ENCODE measurements at regions not wholly inside any gene's neighbourhood (a gene's known extent, or its start where the extent isn't known, plus 50 kb on each side); places are given as distances from the start of the nearest gene placed in this dataset.

GRCh38 chr2:147782141-147782930, 62.5 kb upstream of the ACVR2A start:
- ATAC-seq (no peak), DNase-seq (no peak)
- H3K27ac ChIP-seq, result no peak overlapping the region
- H3K27me3 ChIP-seq (ENCODE audit: insufficient read depth in 3 of 3, low read length in 2 of 3), result no peaks in the 10 kb centered on the region
- 48 to 64% (median 53%) methylated on average over 4 of the region's 4 CpGs for WGBS, 3 donors
- intact Hi-C loops (cut with DNase I), result no loop called here
- TF ChIP-seq CTCF (IDR thresholded peaks at IDR 0.05), result no peak
- no peaks in the 10 kb centered on the region for H3K9me3 ChIP-seq
- no peak overlapping the region for H3K4me3 ChIP-seq
- peaks cover 7% of the 10 kb centered on the region for H3K4me1 ChIP-seq
- no peaks in the 10 kb centered on the region for H3K36me3 ChIP-seq (ENCODE audit: insufficient read depth in 1 of 2, low read depth in 1 of 2)

GRCh38 chr2:147779440-147779839, 65.4 kb upstream of the ACVR2A start:
- 90 to 97% (median 94%) methylated on average over 1 of the region's 1 CpG for WGBS, 3 donors
- no peak for TF ChIP-seq CTCF (IDR thresholded peaks at IDR 0.05)
- Histone ChIP-seq H3K36me3 (ENCODE audit: insufficient read depth in 1 of 2, low read depth in 1 of 2) (no peaks in the 10 kb centered on the region), H3K4me3 (no peak overlapping the region), H3K9me3 (no peaks in the 10 kb centered on the region), H3K27ac (no peak overlapping the region), H3K27me3 (ENCODE audit: insufficient read depth in 3 of 3, low read length in 2 of 3) (peaks cover 0 to 2% (median 0%) of the 10 kb centered on the region in 3 donors), H3K4me1 (peaks cover 7% of the 10 kb centered on the region)
- intact Hi-C loops (cut with DNase I), result no loop called here
- ATAC-seq, result no peak
- no peak for DNase-seq

GRCh38 chr2:147777394-147777793, 67.4 kb upstream of the ACVR2A start:
- no peaks in the 10 kb centered on the region for H3K9me3 ChIP-seq
- 64 to 65% (median 64%) methylated on average over 2 of the region's 2 CpGs for WGBS, 3 donors
- no peak overlapping the region for H3K4me3 ChIP-seq
- DNase-seq (no peak), ATAC-seq (no peak)
- intact Hi-C loops (cut with DNase I), result no loop called here
- H3K36me3 ChIP-seq (ENCODE audit: insufficient read depth in 1 of 2, low read depth in 1 of 2), result no peaks in the 10 kb centered on the region
- H3K4me1 ChIP-seq, result peaks cover 6% of the 10 kb centered on the region
- H3K27ac ChIP-seq, result no peak overlapping the region
- TF ChIP-seq CTCF (IDR thresholded peaks at IDR 0.05), result no peak
- peaks cover 0 to 2% (median 0%) of the 10 kb centered on the region in 3 donors for H3K27me3 ChIP-seq (ENCODE audit: insufficient read depth in 3 of 3, low read length in 2 of 3)

- DNase-seq (no peak), ATAC-seq (no peak)
- Histone ChIP-seq H3K9me3 (no peaks in the 10 kb centered on the region), H3K36me3 (ENCODE audit: insufficient read depth in 1 of 2, low read depth in 1 of 2) (no peaks in the 10 kb centered on the region), H3K4me3 (no peak overlapping the region), H3K4me1 (no peaks in the 10 kb centered on the region), H3K27me3 (ENCODE audit: insufficient read depth in 3 of 3, low read length in 2 of 3) (peaks cover 0 to 2% (median 0%) of the 10 kb centered on the region in 3 donors), H3K27ac (no peak overlapping the region)
- WGBS, 3 donors, result 91 to 96% (median 91%) methylated on average over 3 of the region's 3 CpGs
- no peak for TF ChIP-seq CTCF (IDR thresholded peaks at IDR 0.05)
- intact Hi-C loops (cut with DNase I), result no loop called here
Observed at GRCh38 chr2:147774805-147775204, 70.0 kb upstream of the ACVR2A start.

GRCh38 chr2:147773479-147773878, 71.3 kb upstream of the ACVR2A start:
- DNase-seq, result no peak
- TF ChIP-seq CTCF (IDR thresholded peaks at IDR 0.05), result no peak
- H3K9me3 ChIP-seq, result no peaks in the 10 kb centered on the region
- no peaks in the 10 kb centered on the region for H3K4me1 ChIP-seq
- no peak overlapping the region for H3K4me3 ChIP-seq
- H3K36me3 ChIP-seq (ENCODE audit: insufficient read depth in 1 of 2, low read depth in 1 of 2), result no peaks in the 10 kb centered on the region
- H3K27me3 ChIP-seq (ENCODE audit: insufficient read depth in 3 of 3, low read length in 2 of 3), result peaks cover 0 to 2% (median 0%) of the 10 kb centered on the region in 3 donors
- 34 to 47% (median 45%) methylated on average over 4 of the region's 4 CpGs for WGBS, 3 donors
- intact Hi-C loops (cut with DNase I), result no loop called here
- no peak overlapping the region for H3K27ac ChIP-seq
- ATAC-seq, result no peak

Measured in psoas muscle (tissue), 7 donors.